Subcutaneous abdominal adipose tissue (tissue), 5 donors: ENCODE measurements at regions not wholly inside any gene's neighbourhood (a gene's known extent, or its start where the extent isn't known, plus 50 kb on each side); places are given as distances from the start of the nearest gene placed in this dataset.

Source experiments
- H3K27ac ChIP-seq: one replicate; pipeline ENCODE4 v1.7.0; 2013; ENCODE audit warnings: low read depth, mild to moderate bottlenecking, inconsistent platforms, low read length, moderate library complexity
- H3K27me3 ChIP-seq, 5 donors: one replicate each; pipeline ENCODE4 v1.7.0; 2013; ENCODE audit warnings: low read length in 5 of 5, inconsistent platforms in 1 of 5; ENCODE audit not compliant: control insufficient read depth in 5 of 5, insufficient read depth in 4 of 5
- H3K36me3 ChIP-seq, 5 donors: one replicate each; pipeline ENCODE4 v1.7.0; 2013; ENCODE audit warnings: low read length in 5 of 5; ENCODE audit not compliant: control insufficient read depth in 5 of 5, insufficient read depth in 5 of 5
- H3K4me1 ChIP-seq, 5 donors: one replicate each; pipeline ENCODE4 v1.7.0; 2013; ENCODE audit warnings: low read length in 5 of 5, mild to moderate bottlenecking in 3 of 5, moderate library complexity in 1 of 5; ENCODE audit not compliant: control insufficient read depth in 5 of 5, insufficient read depth in 5 of 5
- H3K4me3 ChIP-seq, 5 donors: one replicate each; pipeline ENCODE4 v1.7.0; 2013; ENCODE audit warnings: low read length in 5 of 5, low read depth in 1 of 5
- H3K9ac ChIP-seq, 5 donors: one replicate each; pipeline ENCODE4 v1.7.0; 2013; ENCODE audit warnings: low read length in 5 of 5, mild to moderate bottlenecking in 4 of 5, moderate library complexity in 3 of 5
- H3K9me3 ChIP-seq, 5 donors: one replicate each; pipeline ENCODE4 v1.7.0; 2013; ENCODE audit warnings: low read length in 5 of 5; ENCODE audit not compliant: control insufficient read depth in 5 of 5
- donor health status: healthy.
- donor health status: healthy.
- donor health status: healthy.
- donor health status: healthy.
- donor health status: healthy.

GRCh38 chr1:68361346-68361910 lies 88.3 kb downstream of the RPE65 start:
- H3K27me3 ChIP-seq = no peaks in the 10 kb centered on the region
- H3K4me1 ChIP-seq = peaks cover 0 to 9% (median 4%) of the 10 kb centered on the region in 5 donors
- H3K36me3 ChIP-seq = no peaks in the 10 kb centered on the region
- H3K9ac ChIP-seq = no peak overlapping the region
- H3K9me3 ChIP-seq = no peaks in the 10 kb centered on the region
- no peak overlapping the region for H3K4me3 ChIP-seq
- no peak overlapping the region for H3K27ac ChIP-seq

GRCh38 chr1:68359045-68359444 lies 90.7 kb downstream of the RPE65 start:
- H3K9me3 ChIP-seq = no peaks in the 10 kb centered on the region
- H3K9ac ChIP-seq = no peak overlapping the region
- no peak overlapping the region for H3K27ac ChIP-seq
- H3K27me3 ChIP-seq = no peaks in the 10 kb centered on the region
- H3K4me3 ChIP-seq = no peak overlapping the region
- no peaks in the 10 kb centered on the region for H3K36me3 ChIP-seq
- H3K4me1 ChIP-seq = peaks cover 0 to 9% (median 4%) of the 10 kb centered on the region in 5 donors

GRCh38 chr1:68358439-68358838 lies 91.3 kb downstream of the RPE65 start:
- H3K27me3 ChIP-seq = no peaks in the 10 kb centered on the region
- H3K9ac ChIP-seq = no peak overlapping the region
- no peaks in the 10 kb centered on the region for H3K9me3 ChIP-seq
- no peak overlapping the region for H3K27ac ChIP-seq
- no peaks in the 10 kb centered on the region for H3K36me3 ChIP-seq
- no peak overlapping the region for H3K4me3 ChIP-seq
- peaks cover 0 to 9% (median 4%) of the 10 kb centered on the region in 5 donors for H3K4me1 ChIP-seq

- Histone ChIP-seq H3K27ac (no peak overlapping the region), H3K27me3 (no peaks in the 10 kb centered on the region), H3K9ac (no peak overlapping the region), H3K4me1 (peaks cover 0 to 9% (median 4%) of the 10 kb centered on the region in 5 donors), H3K9me3 (no peaks in the 10 kb centered on the region), H3K36me3 (no peaks in the 10 kb centered on the region), H3K4me3 (no peak overlapping the region)
Observed at GRCh38 chr1:68355614-68356013, 94.1 kb downstream of the RPE65 start.

GRCh38 chr1:68352202-68352601 lies 97.6 kb downstream of the RPE65 start:
- Histone ChIP-seq H3K9me3 (no peaks in the 10 kb centered on the region), H3K27me3 (no peaks in the 10 kb centered on the region), H3K4me1 (no peaks in the 10 kb centered on the region), H3K36me3 (no peaks in the 10 kb centered on the region), H3K4me3 (no peak overlapping the region), H3K9ac (no peak overlapping the region), H3K27ac (no peak overlapping the region)

- Histone ChIP-seq H3K4me1 (peaks cover 0 to 3% (median 0%) of the 10 kb centered on the region in 5 donors), H3K36me3 (no peaks in the 10 kb centered on the region), H3K27ac (no peak overlapping the region), H3K4me3 (no peak overlapping the region), H3K9me3 (no peaks in the 10 kb centered on the region), H3K27me3 (no peaks in the 10 kb centered on the region), H3K9ac (no peak overlapping the region)
Observed at GRCh38 chr1:68347415-68347814, 102.3 kb downstream of the RPE65 start.

GRCh38 chr1:68346188-68346808 lies 103.5 kb downstream of the RPE65 start:
- Histone ChIP-seq H3K9ac (no peak overlapping the region), H3K9me3 (no peaks in the 10 kb centered on the region), H3K27me3 (no peaks in the 10 kb centered on the region), H3K4me3 (no peak overlapping the region), H3K36me3 (no peaks in the 10 kb centered on the region), H3K4me1 (peaks cover 0 to 3% (median 0%) of the 10 kb centered on the region in 5 donors), H3K27ac (no peak overlapping the region)

GRCh38 chr1:68344208-68344607 lies 105.5 kb downstream of the RPE65 start:
- H3K9ac ChIP-seq = no peak overlapping the region
- H3K36me3 ChIP-seq = no peaks in the 10 kb centered on the region
- H3K27ac ChIP-seq = no peak overlapping the region
- H3K9me3 ChIP-seq = no peaks in the 10 kb centered on the region
- H3K4me3 ChIP-seq = no peak overlapping the region
- peaks cover 0 to 9% (median 3%) of the 10 kb centered on the region in 5 donors for H3K4me1 ChIP-seq
- H3K27me3 ChIP-seq = no peaks in the 10 kb centered on the region

- no peaks in the 10 kb centered on the region for H3K27me3 ChIP-seq
- H3K4me1 ChIP-seq = peaks cover 0 to 10% (median 3%) of the 10 kb centered on the region in 5 donors
- H3K9me3 ChIP-seq = no peaks in the 10 kb centered on the region
- H3K27ac ChIP-seq = no peak overlapping the region
- no peak overlapping the region for H3K4me3 ChIP-seq
- no peaks in the 10 kb centered on the region for H3K36me3 ChIP-seq
- no peak overlapping the region for H3K9ac ChIP-seq
Observed at GRCh38 chr1:68340951-68341350, 108.6 kb upstream of the WLS start.

GRCh38 chr1:68339505-68339904 lies 107.2 kb upstream of the WLS start:
- Histone ChIP-seq H3K4me1 (peaks cover 0 to 10% (median 3%) of the 10 kb centered on the region in 5 donors), H3K9ac (no peak overlapping the region), H3K27me3 (no peaks in the 10 kb centered on the region), H3K36me3 (no peaks in the 10 kb centered on the region), H3K27ac (no peak overlapping the region), H3K9me3 (no peaks in the 10 kb centered on the region), H3K4me3 (no peak overlapping the region)
